ENCODE measurements at regions not wholly inside any gene's neighbourhood (a gene's known extent, or its start where the extent isn't known, plus 50 kb on each side); places are given as distances from the start of the nearest gene placed in this dataset.
"Not testable (repeated sequence)": the region's sequence is repeated elsewhere in the genome, so short reads cannot be mapped to it uniquely, and the experiment has no call there.

- no peak for DNase-seq
These were observed 1864.8 kb downstream of the MAT2B start for GRCh38 chr5:165370233-165370632.

GRCh38 chr5:165370794-165371193 lies 1865.4 kb downstream of the MAT2B start:
- no peak for DNase-seq

- no peak for DNase-seq
These were observed 1869.8 kb downstream of the MAT2B start for GRCh38 chr5:165375201-165375600.

- DNase-seq = no peak
These were observed 1888.4 kb downstream of the MAT2B start for GRCh38 chr5:165393839-165394238.

GRCh38 chr5:165397516-165397915 lies 1892.1 kb downstream of the MAT2B start:
- DNase-seq = no peak

GRCh38 chr5:165400086-165400485 lies 1894.7 kb downstream of the MAT2B start:
- DNase-seq = no peak

GRCh38 chr5:165404917-165405316 lies 1899.5 kb downstream of the MAT2B start:
- DNase-seq = no peak

- DNase-seq = no peak
These were observed 1899.9 kb downstream of the MAT2B start for GRCh38 chr5:165405340-165405739.

GRCh38 chr5:165407352-165407751 lies 1901.9 kb downstream of the MAT2B start:
- DNase-seq = no peak

GRCh38 chr5:165410476-165410875 lies 1905.1 kb downstream of the MAT2B start:
- no peak for DNase-seq

- not testable (repeated sequence) for DNase-seq
These were observed 1906.1 kb downstream of the MAT2B start for GRCh38 chr5:165411532-165411931.

GRCh38 chr5:165420493-165420892 lies 1915.1 kb downstream of the MAT2B start:
- DNase-seq = no peak

GRCh38 chr5:165423697-165424299 lies 1918.4 kb downstream of the MAT2B start:
- no peak for DNase-seq

GRCh38 chr5:165425594-165425993 lies 1920.2 kb downstream of the MAT2B start:
- DNase-seq = no peak

- no peak for DNase-seq
These were observed 1943.3 kb downstream of the MAT2B start for GRCh38 chr5:165448753-165449152.

GRCh38 chr5:165457859-165458481 lies 1952.6 kb downstream of the MAT2B start:
- DNase-seq = no peak

- DNase-seq = no peak
These were observed 1953.8 kb downstream of the MAT2B start for GRCh38 chr5:165459232-165459631.

GRCh38 chr5:165460911-165461310 lies 1955.5 kb downstream of the MAT2B start:
- DNase-seq = no peak

- DNase-seq = no peak
These were observed 1972.1 kb downstream of the MAT2B start for GRCh38 chr5:165477546-165477945.

GRCh38 chr5:165495829-165496380 lies 1990.5 kb downstream of the MAT2B start:
- no peak for DNase-seq

- no peak for DNase-seq
These were observed 1992.3 kb downstream of the MAT2B start for GRCh38 chr5:165497707-165498106.

GRCh38 chr5:165502893-165503691 lies 1997.7 kb downstream of the MAT2B start:
- DNase-seq = no peak

- DNase-seq = no peak
These were observed 1999.3 kb downstream of the MAT2B start for GRCh38 chr5:165504674-165505073.

GRCh38 chr5:165508286-165508685 lies 2002.9 kb downstream of the MAT2B start:
- no peak for DNase-seq

Measured in SIG-M5 (cell line).